ENCODE measurements at regions not wholly inside any gene's neighbourhood (a gene's known extent, or its start where the extent isn't known, plus 50 kb on each side); places are given as distances from the start of the nearest gene placed in this dataset.

GRCh38 chr13:22563272-22563671, 617.5 kb upstream of the SGCG start:
- Histone ChIP-seq H3K9me3 (replicated peaks; ENCODE audit: control insufficient read depth, insufficient read depth, low read length) (peaks cover 2% of the 10 kb centered on the region), H4K20me1 (replicated peaks; ENCODE audit: control insufficient read depth, extremely low read depth, insufficient read depth, low read length) (no peaks in the 10 kb centered on the region), H3K4me1 (ENCODE audit: control insufficient read depth, extremely low read depth, insufficient read depth, low read length) (no peaks in the 10 kb centered on the region), H3K27ac (ENCODE audit: insufficient read depth, low read depth, low read length) (no peak overlapping the region), H3K4me3 (replicated peaks in 1 of 3; ENCODE audit: insufficient read depth in 1 of 3, low read depth in 1 of 3, low read length in 3 of 3) (no peak overlapping the region), H3K4me2 (ENCODE audit: insufficient read depth, low read length) (no peak overlapping the region), H2AFZ (ENCODE audit: low read depth, low read length) (no peak overlapping the region), H3K79me2 (ENCODE audit: control insufficient read depth, insufficient read depth, low read length) (no peaks in the 10 kb centered on the region), H3K27me3 (ENCODE audit: control insufficient read depth in 2 of 2, insufficient read depth in 2 of 2, low read length in 2 of 2) (no peaks in the 10 kb centered on the region), H3K36me3 (ENCODE audit: control insufficient read depth in 2 of 2, extremely low read depth in 1 of 2, insufficient read depth in 2 of 2, low read length in 2 of 2) (no peaks in the 10 kb centered on the region), H3K9ac (replicated peaks; ENCODE audit: extremely low read depth, insufficient read depth, low read length) (no peak overlapping the region), H3K9me1 (replicated peaks; ENCODE audit: control insufficient read depth, extremely low read depth, insufficient read depth, low read length) (no peaks in the 10 kb centered on the region)
- ChIA-PET CTCF (no interaction called here), POLR2A (no interaction called here)
- TF ChIP-seq FOS (IDR thresholded peaks at IDR 0.05; ENCODE audit: borderline replicate concordance, insufficient read depth, low read length) (no peak), CTCF (IDR thresholded peaks at IDR 0.05; ENCODE audit: extremely low read depth in 1 of 2, insufficient read depth in 1 of 2, low read depth in 1 of 2, low read length in 2 of 2) (no peak), POLR2A (IDR thresholded peaks at IDR 0.05; ENCODE audit: low read depth, low read length) (no peak)
- no TSS peak for BruUV-seq (replicated peaks)
- dilution Hi-C loops (cut with MboI; ENCODE audit: extremely low pct_ligation_motif_present, low sequenced_read_pairs): no loop called here
- intact Hi-C loops (cut with micrococcal nuclease): no loop called here
- no peak for DNase-seq (ENCODE audit: low read depth, low spot score)
- FAIRE-seq: no peak

- Histone ChIP-seq H3K9me3 (replicated peaks; ENCODE audit: control insufficient read depth, insufficient read depth, low read length) (peaks cover 2% of the 10 kb centered on the region), H3K9ac (replicated peaks; ENCODE audit: extremely low read depth, insufficient read depth, low read length) (no peak overlapping the region), H3K4me1 (ENCODE audit: control insufficient read depth, extremely low read depth, insufficient read depth, low read length) (no peaks in the 10 kb centered on the region), H2AFZ (ENCODE audit: low read depth, low read length) (no peak overlapping the region), H3K4me2 (ENCODE audit: insufficient read depth, low read length) (no peak overlapping the region), H3K4me3 (replicated peaks in 1 of 3; ENCODE audit: insufficient read depth in 1 of 3, low read depth in 1 of 3, low read length in 3 of 3) (no peak overlapping the region), H3K36me3 (ENCODE audit: control insufficient read depth in 2 of 2, extremely low read depth in 1 of 2, insufficient read depth in 2 of 2, low read length in 2 of 2) (no peaks in the 10 kb centered on the region), H3K79me2 (ENCODE audit: control insufficient read depth, insufficient read depth, low read length) (no peaks in the 10 kb centered on the region), H3K27ac (ENCODE audit: insufficient read depth, low read depth, low read length) (no peak overlapping the region), H3K9me1 (replicated peaks; ENCODE audit: control insufficient read depth, extremely low read depth, insufficient read depth, low read length) (no peaks in the 10 kb centered on the region), H3K27me3 (ENCODE audit: control insufficient read depth in 2 of 2, insufficient read depth in 2 of 2, low read length in 2 of 2) (no peaks in the 10 kb centered on the region), H4K20me1 (replicated peaks; ENCODE audit: control insufficient read depth, extremely low read depth, insufficient read depth, low read length) (no peaks in the 10 kb centered on the region)
- DNase-seq (ENCODE audit: low read depth, low spot score) (no peak), FAIRE-seq (no peak)
- ChIA-PET CTCF (no interaction called here), POLR2A (no interaction called here)
- TF ChIP-seq FOS (IDR thresholded peaks at IDR 0.05; ENCODE audit: borderline replicate concordance, insufficient read depth, low read length): no peak
- no peak for TF ChIP-seq CTCF (IDR thresholded peaks at IDR 0.05; ENCODE audit: extremely low read depth in 1 of 2, insufficient read depth in 1 of 2, low read depth in 1 of 2, low read length in 2 of 2)
- TF ChIP-seq JUN (IDR thresholded peaks at IDR 0.05; ENCODE audit: borderline replicate concordance, insufficient read depth, insufficient read length, low read depth): no peak
- no peak for TF ChIP-seq GATA2 (IDR thresholded peaks at IDR 0.05; ENCODE audit: insufficient read depth, insufficient read length, low read depth, low read length)
- no peak for TF ChIP-seq EZH2 (IDR thresholded peaks at IDR 0.05; ENCODE audit: borderline replicate concordance, low read depth, low read length, severe bottlenecking)
- no peak for TF ChIP-seq MAX (IDR thresholded peaks at IDR 0.05; ENCODE audit: insufficient read depth, insufficient read length)
- no peak for TF ChIP-seq POLR2A (IDR thresholded peaks at IDR 0.05; ENCODE audit: low read depth, low read length)
- TF ChIP-seq MYC (IDR thresholded peaks at IDR 0.05; ENCODE audit: low read depth, low read length): no peak
- intact Hi-C loops (cut with micrococcal nuclease): no loop called here
- no TSS peak for BruUV-seq (replicated peaks)
- dilution Hi-C loops (cut with MboI; ENCODE audit: extremely low pct_ligation_motif_present, low sequenced_read_pairs): no loop called here
Measured at GRCh38 chr13:22569811-22570210, 611.0 kb upstream of the SGCG start.

All from endothelial cell of umbilical vein (primary cell).